ENCODE measurements at regions not wholly inside any gene's neighbourhood (a gene's known extent, or its start where the extent isn't known, plus 50 kb on each side); places are given as distances from the start of the nearest gene placed in this dataset.

- Mint-ChIP-seq H3K4me1 (ENCODE audit: low read depth, unreplicated experiment) (peaks cover 5% of the 10 kb centered on the region), H3K27me3 (ENCODE audit: unreplicated experiment) (no peaks in the 10 kb centered on the region), H3K9me3 (ENCODE audit: unreplicated experiment) (no peaks in the 10 kb centered on the region), H3K27ac (ENCODE audit: unreplicated experiment) (no peak overlapping the region), H3K36me3 (ENCODE audit: unreplicated experiment) (no peaks in the 10 kb centered on the region), H3K4me3 (ENCODE audit: unreplicated experiment) (no peak overlapping the region)
- TF ChIP-seq CTCF (IDR thresholded peaks at IDR 0.05; ENCODE audit: partially characterized antibody, unreplicated experiment) = no peak
- no peak for DNase-seq
Observed at GRCh38 chr3:148366743-148367410, 330.8 kb upstream of the AGTR1 start.

GRCh38 chr3:148367756-148368155 is 329.9 kb upstream of the AGTR1 start:
- Mint-ChIP-seq H3K4me1 (ENCODE audit: low read depth, unreplicated experiment) (peaks cover 5% of the 10 kb centered on the region), H3K36me3 (ENCODE audit: unreplicated experiment) (no peaks in the 10 kb centered on the region), H3K27ac (ENCODE audit: unreplicated experiment) (no peak overlapping the region), H3K4me3 (ENCODE audit: unreplicated experiment) (no peak overlapping the region), H3K27me3 (ENCODE audit: unreplicated experiment) (no peaks in the 10 kb centered on the region), H3K9me3 (ENCODE audit: unreplicated experiment) (no peaks in the 10 kb centered on the region)
- DNase-seq = no peak
- no peak for TF ChIP-seq CTCF (IDR thresholded peaks at IDR 0.05; ENCODE audit: partially characterized antibody, unreplicated experiment)

DNA sequence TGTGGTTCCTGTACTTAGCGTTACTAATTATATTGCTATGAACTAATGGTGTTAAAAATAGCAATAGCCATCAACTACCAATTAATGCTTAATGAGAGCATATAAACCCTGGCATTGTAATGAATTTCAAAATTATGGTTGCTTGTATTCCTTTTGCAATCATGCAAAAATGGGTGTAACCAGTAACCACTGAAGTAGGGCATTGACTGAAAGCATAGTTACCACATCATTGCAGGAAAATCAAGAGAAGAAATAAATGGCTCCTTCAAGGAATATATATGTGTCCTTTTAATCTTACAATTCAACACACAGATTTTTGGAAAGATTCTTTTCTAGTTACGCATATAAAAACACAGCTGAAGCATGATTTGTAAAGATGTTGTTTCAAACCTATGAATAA is 328.3 kb upstream of the AGTR1 start:
- Mint-ChIP-seq H3K36me3 (ENCODE audit: unreplicated experiment) (no peaks in the 10 kb centered on the region), H3K27me3 (ENCODE audit: unreplicated experiment) (no peaks in the 10 kb centered on the region), H3K4me3 (ENCODE audit: unreplicated experiment) (no peak overlapping the region), H3K9me3 (ENCODE audit: unreplicated experiment) (no peaks in the 10 kb centered on the region), H3K4me1 (ENCODE audit: low read depth, unreplicated experiment) (peaks cover 5% of the 10 kb centered on the region), H3K27ac (ENCODE audit: unreplicated experiment) (no peak overlapping the region)
- no peak for TF ChIP-seq CTCF (IDR thresholded peaks at IDR 0.05; ENCODE audit: partially characterized antibody, unreplicated experiment)
- no peak for DNase-seq

DNA sequence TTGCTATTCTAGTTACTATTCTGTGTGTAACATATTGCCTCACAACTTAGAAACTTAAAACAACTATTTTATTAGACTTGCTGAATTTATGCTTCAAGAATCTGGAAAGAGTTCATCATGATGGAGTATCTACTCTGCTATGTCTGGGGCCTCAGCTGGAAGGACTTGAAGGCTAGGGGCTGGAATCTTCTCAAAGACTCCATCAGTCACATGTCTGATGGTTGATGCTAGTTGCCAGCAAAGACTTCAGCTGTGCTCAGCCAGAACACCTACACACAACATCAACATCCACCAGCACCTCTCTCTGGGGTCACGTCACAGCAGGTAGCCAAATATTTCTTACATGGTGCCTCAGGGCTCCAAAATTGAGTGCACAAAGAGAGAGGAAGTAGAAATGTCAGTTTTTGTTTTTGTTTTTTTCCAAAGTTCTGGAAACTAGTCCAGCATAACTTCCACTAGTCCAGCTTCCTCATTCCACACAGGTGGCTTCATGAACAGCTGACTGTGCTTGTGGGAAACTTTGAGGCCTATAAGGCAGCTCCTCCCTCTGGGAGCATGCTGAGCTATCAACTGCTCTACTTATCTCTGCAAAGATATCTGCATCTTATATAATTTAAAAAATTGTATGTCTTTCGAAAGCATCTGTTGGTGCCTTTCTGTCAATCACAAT is 325.4 kb upstream of the AGTR1 start:
- H3K27ac Mint-ChIP-seq (ENCODE audit: unreplicated experiment) = no peak overlapping the region
- H3K4me3 Mint-ChIP-seq (ENCODE audit: unreplicated experiment) = no peak overlapping the region
- no peaks in the 10 kb centered on the region for H3K36me3 Mint-ChIP-seq (ENCODE audit: unreplicated experiment)
- peaks cover 2% of the 10 kb centered on the region for H3K4me1 Mint-ChIP-seq (ENCODE audit: low read depth, unreplicated experiment)
- no peaks in the 10 kb centered on the region for H3K9me3 Mint-ChIP-seq (ENCODE audit: unreplicated experiment)
- TF ChIP-seq CTCF (IDR thresholded peaks at IDR 0.05; ENCODE audit: partially characterized antibody, unreplicated experiment) = no peak
- no peaks in the 10 kb centered on the region for H3K27me3 Mint-ChIP-seq (ENCODE audit: unreplicated experiment)
- no peak for DNase-seq

GRCh38 chr3:148373961-148374360 is 323.7 kb upstream of the AGTR1 start:
- Mint-ChIP-seq H3K27ac (ENCODE audit: unreplicated experiment) (no peak overlapping the region), H3K27me3 (ENCODE audit: unreplicated experiment) (no peaks in the 10 kb centered on the region), H3K9me3 (ENCODE audit: unreplicated experiment) (no peaks in the 10 kb centered on the region), H3K4me1 (ENCODE audit: low read depth, unreplicated experiment) (no peaks in the 10 kb centered on the region), H3K36me3 (ENCODE audit: unreplicated experiment) (no peaks in the 10 kb centered on the region), H3K4me3 (ENCODE audit: unreplicated experiment) (no peak overlapping the region)
- TF ChIP-seq CTCF (IDR thresholded peaks at IDR 0.05; ENCODE audit: partially characterized antibody, unreplicated experiment) = no peak
- no peak for DNase-seq
